ENCODE measurements at regions not wholly inside any gene's neighbourhood (a gene's known extent, or its start where the extent isn't known, plus 50 kb on each side); places are given as distances from the start of the nearest gene placed in this dataset.

DNA sequence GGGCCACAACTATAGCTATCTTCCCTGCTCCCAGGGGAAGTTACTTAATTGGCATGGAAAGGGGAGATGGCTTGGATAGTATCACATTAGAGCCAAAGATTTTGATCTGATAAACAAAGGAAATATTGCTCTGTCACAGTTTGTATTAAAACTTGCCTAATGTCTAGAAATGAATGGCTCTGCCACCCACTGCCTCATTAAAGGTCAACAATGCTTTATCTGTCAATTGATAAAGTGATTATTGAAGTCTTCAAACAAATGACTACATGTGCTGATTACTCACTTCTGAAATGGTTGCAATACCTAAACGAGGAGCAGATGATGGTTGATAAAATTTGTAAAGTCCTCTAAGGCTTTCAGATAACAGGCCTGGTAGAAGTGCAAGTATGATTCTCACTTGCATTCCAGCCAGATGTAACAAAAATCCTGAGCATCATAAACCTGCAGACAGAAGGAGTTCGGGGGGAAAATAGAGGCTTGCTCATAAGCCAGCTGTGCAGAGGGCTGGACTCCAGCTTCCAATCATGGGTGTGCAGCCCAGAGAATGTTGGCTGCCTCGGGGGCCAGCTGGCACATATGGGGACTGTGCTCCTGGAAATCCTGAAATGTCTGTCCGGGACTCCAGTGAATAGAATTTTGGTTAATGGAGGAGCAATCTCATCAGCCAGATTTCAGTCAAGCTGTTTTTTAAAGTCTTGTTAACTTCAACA is 200.5 kb upstream of the SLC27A6 start:
- DNase-seq (ENCODE audit: low read depth), result no peak
- no peak for TF ChIP-seq CTCF (conservative IDR thresholded peaks at IDR 0.05; ENCODE audit: low read depth, low read length)
- H3K4me3 ChIP-seq (ENCODE audit: low read depth, low read length), result no peak overlapping the region

GRCh38 chr5:128765448-128766061 is 199.7 kb upstream of the SLC27A6 start:
- no peak overlapping the region for H3K4me3 ChIP-seq (ENCODE audit: low read depth, low read length)
- no peak for DNase-seq (ENCODE audit: low read depth)
- TF ChIP-seq CTCF (conservative IDR thresholded peaks at IDR 0.05; ENCODE audit: low read depth, low read length), result no peak

- no peak for TF ChIP-seq CTCF (conservative IDR thresholded peaks at IDR 0.05; ENCODE audit: low read depth, low read length)
- H3K4me3 ChIP-seq (ENCODE audit: low read depth, low read length), result no peak overlapping the region
- DNase-seq (ENCODE audit: low read depth), result no peak
These were observed 198.9 kb upstream of the SLC27A6 start for GRCh38 chr5:128766406-128766805.

DNA sequence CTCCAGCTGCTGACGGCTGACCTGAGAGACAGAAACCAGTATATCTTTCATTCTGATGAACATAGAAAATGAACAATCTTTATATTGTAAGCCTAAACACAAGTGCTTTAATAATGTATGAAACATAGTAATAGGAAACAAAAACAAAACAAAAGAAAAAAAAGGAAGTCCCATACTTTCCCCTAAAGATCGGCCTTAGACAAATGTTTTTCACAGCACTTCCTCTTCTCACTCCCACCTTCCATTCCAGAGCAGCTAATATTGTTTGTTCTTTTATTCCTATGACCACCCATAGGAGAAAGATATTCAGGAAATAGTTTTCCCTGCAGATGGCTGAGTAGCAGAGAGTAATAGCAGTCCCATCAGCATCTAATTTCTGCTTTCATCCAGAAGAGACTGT is 194.4 kb upstream of the SLC27A6 start:
- no peak for DNase-seq (ENCODE audit: low read depth)
- no peak for TF ChIP-seq CTCF (conservative IDR thresholded peaks at IDR 0.05; ENCODE audit: low read depth, low read length)
- H3K4me3 ChIP-seq (ENCODE audit: low read depth, low read length), result no peak overlapping the region

DNA sequence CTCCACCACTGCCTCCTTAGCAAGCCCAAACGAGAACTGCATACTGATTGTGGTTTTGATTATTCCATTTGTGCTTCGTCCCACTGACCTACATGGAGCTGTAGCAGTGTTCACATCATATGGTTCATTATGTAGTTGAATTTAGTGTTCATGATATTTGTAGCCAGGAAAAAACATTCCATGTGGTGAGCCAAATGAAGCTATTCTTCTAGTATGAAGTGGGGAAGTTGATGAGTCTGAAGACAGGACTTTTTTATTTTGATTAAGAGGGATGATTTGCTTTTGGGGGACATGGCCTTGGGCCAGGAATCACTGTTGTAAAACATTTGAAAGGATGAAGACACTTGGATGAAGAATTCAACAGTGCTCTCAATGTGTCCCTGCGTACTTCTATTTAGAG is 192.9 kb upstream of the SLC27A6 start:
- no peak for TF ChIP-seq CTCF (conservative IDR thresholded peaks at IDR 0.05; ENCODE audit: low read depth, low read length)
- no peak overlapping the region for H3K4me3 ChIP-seq (ENCODE audit: low read depth, low read length)
- no peak for DNase-seq (ENCODE audit: low read depth)

DNA sequence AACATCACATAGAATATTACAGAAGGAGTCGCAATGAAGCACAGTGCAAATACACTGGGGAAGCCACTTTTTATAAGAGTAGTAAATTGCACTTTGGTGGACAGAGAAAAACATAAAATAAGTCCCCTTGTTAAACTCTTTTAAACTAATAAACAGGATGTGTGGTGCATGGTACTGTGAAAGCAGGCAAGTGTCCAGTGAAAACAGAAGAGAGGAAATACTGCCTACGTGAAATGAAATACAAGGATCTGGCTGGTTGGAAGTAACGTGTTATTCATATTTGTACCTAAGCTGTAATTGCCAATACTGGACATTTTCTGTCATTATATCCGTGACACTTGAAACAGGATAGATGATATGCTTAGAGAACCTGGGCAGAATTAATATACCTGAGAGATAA is 191.9 kb upstream of the SLC27A6 start:
- no peak overlapping the region for H3K4me3 ChIP-seq (ENCODE audit: low read depth, low read length)
- peak; percentile 78 for DNase-seq (ENCODE audit: low read depth)
- no peak for TF ChIP-seq CTCF (conservative IDR thresholded peaks at IDR 0.05; ENCODE audit: low read depth, low read length)

- TF ChIP-seq CTCF (conservative IDR thresholded peaks at IDR 0.05; ENCODE audit: low read depth, low read length), result no peak
- peak; percentile 95 for DNase-seq (ENCODE audit: low read depth)
- no peak overlapping the region for H3K4me3 ChIP-seq (ENCODE audit: low read depth, low read length)
These were observed 190.7 kb upstream of the SLC27A6 start for GRCh38 chr5:128774605-128775004.

Data from choroid plexus epithelial cell (primary cell).